ENCODE measurements at regions not wholly inside any gene's neighbourhood (a gene's known extent, or its start where the extent isn't known, plus 50 kb on each side); places are given as distances from the start of the nearest gene placed in this dataset.

DNA sequence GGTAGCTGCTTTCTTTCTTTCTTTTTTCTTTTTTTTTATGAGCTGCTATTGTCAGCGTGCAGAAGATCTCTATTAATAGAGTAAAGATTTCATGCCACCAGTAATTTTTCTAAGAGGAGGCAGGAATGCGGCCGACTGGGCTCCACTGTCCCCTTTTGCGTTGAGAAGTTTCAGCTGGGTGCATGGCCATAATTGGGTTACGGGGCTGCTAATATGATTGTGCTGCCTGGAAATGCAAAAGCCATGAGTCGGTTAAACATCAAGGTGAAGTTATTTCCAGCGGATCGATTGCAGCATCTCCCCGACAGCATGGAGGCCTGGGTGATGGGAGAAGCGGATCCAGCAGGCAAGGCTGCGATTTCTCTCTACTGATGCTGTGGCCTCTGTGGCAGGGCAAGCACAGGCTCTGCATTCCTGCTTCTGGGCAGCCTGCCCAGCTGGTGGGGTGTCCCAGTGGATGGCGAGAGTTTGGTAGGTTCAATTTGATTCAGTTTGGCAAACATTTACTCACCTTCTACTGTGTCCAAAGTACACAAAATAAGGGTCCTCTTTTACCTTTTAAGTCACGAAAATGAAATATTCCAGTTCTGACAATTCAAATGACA lies 54.4 kb upstream of the PRMT8 start:
- H3F3A ChIP-seq (replicated peaks; ENCODE audit: low read depth), result no peaks in the 10 kb centered on the region; the same call in 1 of the 2 replicates
- H3K27me3 ChIP-seq (ENCODE audit: insufficient read depth), result no peaks in the 10 kb centered on the region
- H4K20me1 ChIP-seq (replicated peaks; ENCODE audit: insufficient read depth), result no peaks in the 10 kb centered on the region
- Mint-ChIP-seq H3K4me3 (no peak overlapping the region), H3K9me3 (no peaks in the 10 kb centered on the region), H3K36me3 (ENCODE audit: low read depth) (no peaks in the 10 kb centered on the region; the same call in 2 of the 3 replicates), H3K27me3 (ENCODE audit: insufficient read depth, low read depth, poor library complexity) (peaks cover 21% of the 10 kb centered on the region), H3K27ac (no peak overlapping the region), H3K4me1 (peaks cover 31% of the 10 kb centered on the region)
- H3K9me2 ChIP-seq (ENCODE audit: insufficient read depth), result no peaks in the 10 kb centered on the region
- no peak overlapping the region for H2AFZ ChIP-seq
- TF ChIP-seq, protein P1, sequence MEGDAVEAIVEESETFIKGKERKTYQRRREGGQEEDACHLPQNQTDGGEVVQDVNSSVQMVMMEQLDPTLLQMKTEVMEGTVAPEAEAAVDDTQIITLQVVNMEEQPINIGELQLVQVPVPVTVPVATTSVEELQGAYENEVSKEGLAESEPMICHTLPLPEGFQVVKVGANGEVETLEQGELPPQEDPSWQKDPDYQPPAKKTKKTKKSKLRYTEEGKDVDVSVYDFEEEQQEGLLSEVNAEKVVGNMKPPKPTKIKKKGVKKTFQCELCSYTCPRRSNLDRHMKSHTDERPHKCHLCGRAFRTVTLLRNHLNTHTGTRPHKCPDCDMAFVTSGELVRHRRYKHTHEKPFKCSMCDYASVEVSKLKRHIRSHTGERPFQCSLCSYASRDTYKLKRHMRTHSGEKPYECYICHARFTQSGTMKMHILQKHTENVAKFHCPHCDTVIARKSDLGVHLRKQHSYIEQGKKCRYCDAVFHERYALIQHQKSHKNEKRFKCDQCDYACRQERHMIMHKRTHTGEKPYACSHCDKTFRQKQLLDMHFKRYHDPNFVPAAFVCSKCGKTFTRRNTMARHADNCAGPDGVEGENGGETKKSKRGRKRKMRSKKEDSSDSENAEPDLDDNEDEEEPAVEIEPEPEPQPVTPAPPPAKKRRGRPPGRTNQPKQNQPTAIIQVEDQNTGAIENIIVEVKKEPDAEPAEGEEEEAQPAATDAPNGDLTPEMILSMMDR (conservative IDR thresholded peaks at IDR 0.05; ENCODE audit: low read depth in 2 of 2), result no peak
- TF ChIP-seq CREB1 (CRISPR knock-in tag; IDR thresholded peaks at IDR 0.05; ENCODE audit: low read depth), result no peak
- TF ChIP-seq, protein P2, sequence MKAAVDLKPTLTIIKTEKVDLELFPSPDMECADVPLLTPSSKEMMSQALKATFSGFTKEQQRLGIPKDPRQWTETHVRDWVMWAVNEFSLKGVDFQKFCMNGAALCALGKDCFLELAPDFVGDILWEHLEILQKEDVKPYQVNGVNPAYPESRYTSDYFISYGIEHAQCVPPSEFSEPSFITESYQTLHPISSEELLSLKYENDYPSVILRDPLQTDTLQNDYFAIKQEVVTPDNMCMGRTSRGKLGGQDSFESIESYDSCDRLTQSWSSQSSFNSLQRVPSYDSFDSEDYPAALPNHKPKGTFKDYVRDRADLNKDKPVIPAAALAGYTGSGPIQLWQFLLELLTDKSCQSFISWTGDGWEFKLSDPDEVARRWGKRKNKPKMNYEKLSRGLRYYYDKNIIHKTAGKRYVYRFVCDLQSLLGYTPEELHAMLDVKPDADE (IDR thresholded peaks at IDR 0.05), result no peak
- DNase-seq (ENCODE audit: low spot score), result no peak
- H3K4me3 ChIP-seq, result no peak overlapping the region
- no peak overlapping the region for H3K4me2 ChIP-seq
- no peak for ATAC-seq
- no peak overlapping the region for H3K27ac ChIP-seq (ENCODE audit: low read depth)
- no peaks in the 10 kb centered on the region for H3K36me3 ChIP-seq (ENCODE audit: insufficient read depth)
- H3K79me2 ChIP-seq (replicated peaks; ENCODE audit: insufficient read depth), result no peaks in the 10 kb centered on the region
- H3K4me1 ChIP-seq (ENCODE audit: insufficient read depth), result peaks cover 22% of the 10 kb centered on the region

DNA sequence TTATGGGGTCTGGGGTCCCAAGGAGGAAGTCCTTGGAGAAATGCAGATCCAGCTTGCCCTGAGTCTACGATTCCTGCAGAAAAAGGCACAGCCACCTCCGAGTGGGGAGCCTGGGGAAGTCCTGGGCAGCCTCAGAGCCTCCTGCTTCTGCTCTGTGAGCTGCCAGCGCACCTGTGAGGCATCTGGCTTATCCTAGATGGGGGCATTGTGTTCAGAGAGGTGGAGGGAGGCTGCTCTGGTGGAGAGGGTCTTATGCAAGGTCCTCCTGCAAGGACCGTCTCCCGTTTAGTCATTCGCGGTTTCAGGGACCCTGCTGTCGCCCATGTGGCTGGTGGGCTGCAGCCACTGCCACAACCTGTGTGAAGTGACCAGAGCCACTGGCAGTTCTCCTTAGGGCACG lies 53.0 kb upstream of the PRMT8 start:
- Histone ChIP-seq H4K20me1 (replicated peaks; ENCODE audit: insufficient read depth) (no peaks in the 10 kb centered on the region), H3K36me3 (ENCODE audit: insufficient read depth) (no peaks in the 10 kb centered on the region), H3K79me2 (replicated peaks; ENCODE audit: insufficient read depth) (no peaks in the 10 kb centered on the region), H3F3A (replicated peaks; ENCODE audit: low read depth) (no peaks in the 10 kb centered on the region; the same call in 1 of the 2 replicates), H3K27ac (ENCODE audit: low read depth) (no peak overlapping the region), H3K4me1 (ENCODE audit: insufficient read depth) (peaks cover 13% of the 10 kb centered on the region), H3K27me3 (ENCODE audit: insufficient read depth) (no peaks in the 10 kb centered on the region), H3K4me2 (no peak overlapping the region), H2AFZ (no peak overlapping the region), H3K4me3 (no peak overlapping the region), H3K9me2 (ENCODE audit: insufficient read depth) (no peaks in the 10 kb centered on the region)
- H3K27me3 Mint-ChIP-seq (ENCODE audit: insufficient read depth, low read depth, poor library complexity), result peaks cover 9% of the 10 kb centered on the region
- ATAC-seq (no peak), DNase-seq (ENCODE audit: low spot score) (no peak)
- no peak overlapping the region for H3K4me3 Mint-ChIP-seq
- no peak overlapping the region for H3K27ac Mint-ChIP-seq
- no peaks in the 10 kb centered on the region for H3K9me3 Mint-ChIP-seq
- peaks cover 22% of the 10 kb centered on the region for H3K4me1 Mint-ChIP-seq
- no peaks in the 10 kb centered on the region for H3K36me3 Mint-ChIP-seq (ENCODE audit: low read depth)
- TF ChIP-seq EZH2phosphoT487 (IDR thresholded peaks at IDR 0.05; ENCODE audit: unreplicated experiment) (no peak), REST (IDR thresholded peaks at IDR 0.05; ENCODE audit: unreplicated experiment) (no peak), ZNF331 (CRISPR knock-in tag; IDR thresholded peaks at IDR 0.05; ENCODE audit: low read depth) (no peak), ZNF114 (CRISPR knock-in tag; IDR thresholded peaks at IDR 0.05) (no peak), JUNB (IDR thresholded peaks at IDR 0.05; ENCODE audit: unreplicated experiment) (no peak), NANOG (IDR thresholded peaks at IDR 0.05; ENCODE audit: borderline replicate concordance) (no peak), CREB1 (CRISPR knock-in tag; IDR thresholded peaks at IDR 0.05; ENCODE audit: low read depth) (no peak), EZH2 (IDR thresholded peaks at IDR 0.05; ENCODE audit: low read depth, unreplicated experiment) (no peak), STAT1 (IDR thresholded peaks at IDR 0.05; ENCODE audit: unreplicated experiment) (no peak), POLR2AphosphoS5 (IDR thresholded peaks at IDR 0.05; ENCODE audit: low read depth) (no peak)
- TF ChIP-seq, protein P1 (conservative IDR thresholded peaks at IDR 0.05; ENCODE audit: low read depth in 2 of 2), result no peak
- TF ChIP-seq, protein P2 (IDR thresholded peaks at IDR 0.05), result no peak

Measured in GM23338 (cell line).